Panc1 (cell line): ENCODE measurements at regions not wholly inside any gene's neighbourhood (a gene's known extent, or its start where the extent isn't known, plus 50 kb on each side); places are given as distances from the start of the nearest gene placed in this dataset.

ENCODE experiments used
- CTCF ChIP-seq: fragments of 450-650 bp; IDR thresholded peaks from 2 replicates; pipeline ENCODE4 v1.5.1; 2017; ENCODE audit warnings: mild to moderate bottlenecking
- REST ChIP-seq, 2 experiments: IDR thresholded peaks; 2 replicates each; pipeline ENCODE4 v1.6.1; 2011 to 2012; ENCODE audit warnings: low read depth in 2 of 2, control low read depth in 1 of 2, low read length in 1 of 2, mild to moderate bottlenecking in 1 of 2, moderate library complexity in 1 of 2; ENCODE audit not compliant: insufficient read depth in 1 of 2
- SIN3A ChIP-seq: IDR thresholded peaks from 2 replicates; pipeline ENCODE4 v1.6.1; 2012; ENCODE audit warnings: low read depth, mild to moderate bottlenecking, low read length, moderate library complexity, borderline replicate concordance; ENCODE audit not compliant: insufficient read depth
- TCF7L2 ChIP-seq: IDR thresholded peaks from 2 replicates; pipeline ENCODE4 v1.6.1; 2011; ENCODE audit warnings: mild to moderate bottlenecking, low read depth, low read length, inconsistent platforms

GRCh38 chr6:170085475-170086401, 205.1 kb downstream of the DLL1 start:
- no peak for TF ChIP-seq REST (IDR thresholded peaks at IDR 0.05; ENCODE audit: insufficient read depth in 1 of 2, low read depth in 2 of 2, low read length in 1 of 2)
- no peak for TF ChIP-seq SIN3A
- no peak for TF ChIP-seq CTCF
- TF ChIP-seq TCF7L2: no peak
